Fibroblast of mammary gland (primary cell): ENCODE measurements at regions not wholly inside any gene's neighbourhood (a gene's known extent, or its start where the extent isn't known, plus 50 kb on each side); places are given as distances from the start of the nearest gene placed in this dataset.
"Not testable (repeated sequence)": the region's sequence is repeated elsewhere in the genome, so short reads cannot be mapped to it uniquely, and the experiment has no call there.

Source experiments
- DNase-seq: peaks from one replicate; pipeline ENCODE4 v3.0.0-alpha.2; 2010; ENCODE audit warnings: low read depth
- H3K4me3 ChIP-seq: 2 replicates; pipeline ENCODE4 v1.5.1; 2011; ENCODE audit warnings: low read depth, mild to moderate bottlenecking, low read length, moderate library complexity; ENCODE audit not compliant: control insufficient read depth
- CTCF ChIP-seq: conservative IDR thresholded peaks from 2 replicates; pipeline ENCODE4 v1.5.1; 2011; ENCODE audit warnings: low read depth, low read length, inconsistent platforms; ENCODE audit not compliant: control insufficient read depth, insufficient read depth

- TF ChIP-seq CTCF: no peak
- no peak for DNase-seq
- H3K4me3 ChIP-seq: no peak overlapping the region
Observed at GRCh38 chr18:1056404-1056803, 151.7 kb downstream of the ADCYAP1 start.

- no peak for DNase-seq
- no peak overlapping the region for H3K4me3 ChIP-seq
- TF ChIP-seq CTCF: no peak
Observed at GRCh38 chr18:1057367-1057766, 152.7 kb downstream of the ADCYAP1 start.

GRCh38 chr18:1062588-1062987 is 157.9 kb downstream of the ADCYAP1 start:
- H3K4me3 ChIP-seq: no peak overlapping the region
- peak; percentile 19 for DNase-seq
- peak; percentile 36 for TF ChIP-seq CTCF

GRCh38 chr18:1075322-1075721 is 170.7 kb downstream of the ADCYAP1 start:
- no peak for DNase-seq
- no peak for TF ChIP-seq CTCF
- H3K4me3 ChIP-seq: no peak overlapping the region

- H3K4me3 ChIP-seq: no peak overlapping the region
- DNase-seq: no peak
- TF ChIP-seq CTCF: no peak
Observed at GRCh38 chr18:1075876-1076275, 171.2 kb downstream of the ADCYAP1 start.

- no peak overlapping the region for H3K4me3 ChIP-seq
- no peak for DNase-seq
- TF ChIP-seq CTCF: no peak
Observed at GRCh38 chr18:1078301-1078700, 173.6 kb downstream of the ADCYAP1 start.

- not testable (repeated sequence) for DNase-seq
Observed at GRCh38 chr18:1083675-1084074, 179.0 kb downstream of the ADCYAP1 start.

GRCh38 chr18:1090758-1091157 is 186.1 kb downstream of the ADCYAP1 start:
- no peak overlapping the region for H3K4me3 ChIP-seq
- no peak for TF ChIP-seq CTCF
- DNase-seq: no peak

More at GRCh38 chr18:1083675-1084074, 179.0 kb downstream of the ADCYAP1 start:
- not testable (repeated sequence) for H3K4me3 ChIP-seq
